Activated CD4-positive, alpha-beta T cell treated with anti-CD3 and anti-CD28 coated beads for 48 hours (primary cell): ENCODE measurements at regions not wholly inside any gene's neighbourhood (a gene's known extent, or its start where the extent isn't known, plus 50 kb on each side); places are given as distances from the start of the nearest gene placed in this dataset.
"Not testable (repeated sequence)": the region's sequence is repeated elsewhere in the genome, so short reads cannot be mapped to it uniquely, and the experiment has no call there.

Source experiments
- DNase-seq: peaks from one replicate; pipeline ENCODE4 v3.0.0-alpha.2; 2020

DNA sequence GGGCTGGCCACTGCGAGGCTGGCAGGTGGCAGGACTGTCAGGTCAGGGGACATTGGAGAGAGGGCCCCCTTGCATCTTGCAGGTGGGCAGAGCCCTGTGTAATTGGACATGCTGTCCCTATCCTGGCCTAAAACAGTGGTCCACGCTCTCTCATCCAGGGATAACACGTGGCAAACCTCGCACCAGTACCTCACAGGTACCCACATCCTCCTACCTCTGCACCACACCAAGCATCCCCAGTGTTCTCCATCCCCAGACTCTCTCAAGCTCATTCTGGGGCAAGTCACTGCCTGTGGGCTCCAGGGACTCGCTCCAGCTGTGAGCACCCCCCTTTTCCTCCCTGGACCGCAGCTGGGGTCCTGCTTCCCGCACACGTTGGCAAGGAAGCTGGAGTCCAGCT lies 212.3 kb upstream of the LRRC61 start:
- not testable (repeated sequence) for DNase-seq

DNA sequence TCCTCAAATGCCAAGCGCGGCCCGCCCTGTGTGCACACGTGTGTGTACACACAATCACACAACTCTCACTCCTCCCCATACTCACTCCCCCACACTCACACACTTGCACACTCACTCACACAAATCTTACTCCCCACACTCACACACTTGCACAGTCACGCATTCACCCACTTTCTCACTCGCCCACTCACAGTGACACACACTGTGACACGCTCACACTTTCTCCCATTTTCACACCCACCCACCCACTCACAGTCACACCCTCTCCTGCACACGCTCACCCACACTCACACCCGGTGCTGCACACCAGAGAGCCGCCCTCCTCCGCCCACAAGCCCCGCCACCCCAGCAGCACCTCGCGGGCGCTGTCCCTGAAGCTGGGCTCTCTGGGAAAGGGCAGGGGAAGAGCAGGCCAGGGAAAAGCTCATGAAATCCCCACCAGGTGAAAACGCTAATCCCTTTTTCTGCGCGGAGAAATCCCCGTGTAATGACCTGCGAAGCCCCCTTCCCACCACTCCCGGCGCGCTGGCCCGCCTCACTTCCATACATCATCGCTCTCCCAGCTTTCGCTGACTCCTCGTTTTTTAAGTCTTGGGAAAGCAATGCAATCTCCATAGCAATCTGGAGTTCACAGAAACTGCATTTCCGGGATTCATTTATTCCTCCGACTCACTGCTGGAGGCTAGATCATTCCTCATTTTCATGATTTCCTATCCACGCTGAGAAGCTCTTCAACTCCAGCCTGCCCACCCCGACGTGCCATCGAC lies 211.6 kb upstream of the LRRC61 start:
- not testable (repeated sequence) for DNase-seq

DNA sequence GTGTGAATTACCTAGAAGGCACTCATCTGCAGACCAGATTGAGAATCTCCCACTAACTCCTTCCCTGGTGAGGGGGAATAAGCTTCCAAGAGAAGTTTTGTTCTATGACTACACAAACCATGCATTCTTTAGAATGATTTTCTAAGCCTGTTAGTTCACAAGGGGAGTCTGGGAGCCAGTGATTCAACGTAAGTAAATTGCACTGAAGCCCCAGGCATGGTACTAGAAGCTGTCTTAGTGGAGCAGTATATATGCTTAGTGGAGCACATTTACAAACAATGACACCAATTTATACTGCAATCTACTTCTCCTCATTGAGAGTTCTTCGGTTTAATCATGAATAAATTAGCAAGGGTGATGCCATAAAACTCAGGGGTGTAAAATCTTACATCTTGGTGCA lies 209.9 kb upstream of the LRRC61 start:
- DNase-seq = not testable (repeated sequence)

DNA sequence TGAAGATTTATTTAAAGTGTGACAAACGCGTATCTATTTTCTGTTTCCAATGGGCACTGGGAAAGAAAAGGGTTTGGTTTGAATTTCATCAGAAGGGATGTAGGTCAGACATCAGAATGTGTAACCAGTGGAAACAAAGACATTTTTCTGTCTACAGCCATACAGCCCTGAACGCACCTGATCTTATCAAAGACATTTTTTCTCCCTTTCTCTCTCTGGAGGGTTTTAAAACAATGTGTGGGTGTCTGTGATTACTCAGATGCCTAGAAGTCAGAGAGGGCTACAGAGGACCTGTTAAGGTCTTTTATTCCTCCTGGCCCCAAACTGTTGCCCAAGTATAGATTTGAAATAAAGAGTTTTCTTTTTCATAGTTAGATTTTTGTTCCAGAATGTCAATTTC lies 208.6 kb upstream of the LRRC61 start:
- not testable (repeated sequence) for DNase-seq

DNA sequence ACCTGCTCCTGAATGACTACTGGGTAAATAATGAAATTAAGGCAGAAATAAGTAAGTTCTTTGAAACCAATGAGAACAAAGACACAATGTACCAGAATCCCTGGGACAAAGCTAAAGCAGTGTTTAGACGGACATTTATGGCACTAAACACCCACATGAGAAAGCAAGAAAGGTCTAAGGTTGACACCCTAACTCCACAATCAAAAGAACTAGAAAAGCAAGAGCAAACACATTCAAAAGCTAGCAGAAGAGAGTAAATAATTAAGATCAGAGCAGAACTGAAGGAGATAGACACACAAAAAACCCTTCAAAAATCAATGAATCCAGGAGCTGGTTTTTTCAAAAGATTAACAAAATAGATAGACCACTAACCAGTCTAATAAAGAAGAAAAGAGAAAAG lies 203.2 kb upstream of the LRRC61 start:
- DNase-seq = not testable (repeated sequence)

DNA sequence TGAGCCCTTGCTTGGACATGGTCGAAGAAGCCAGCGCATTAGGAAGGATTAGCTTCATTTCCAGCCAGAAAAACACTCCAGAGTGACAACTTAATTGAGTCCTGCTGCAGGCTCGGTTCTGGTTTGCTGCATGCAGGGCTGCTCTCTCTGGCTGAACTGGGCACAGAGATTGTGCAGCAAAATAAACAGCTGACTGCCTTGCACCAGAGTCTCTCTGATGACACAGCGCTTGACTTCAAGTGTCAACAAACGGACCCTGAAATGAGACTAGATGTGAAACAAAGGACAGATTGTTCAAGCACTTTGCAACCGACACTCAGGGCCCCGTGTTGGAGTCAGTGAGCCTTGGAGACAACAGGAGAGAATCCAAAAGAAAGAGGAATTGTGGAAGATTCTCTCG lies 197.3 kb upstream of the LRRC61 start:
- DNase-seq = not testable (repeated sequence)

DNA sequence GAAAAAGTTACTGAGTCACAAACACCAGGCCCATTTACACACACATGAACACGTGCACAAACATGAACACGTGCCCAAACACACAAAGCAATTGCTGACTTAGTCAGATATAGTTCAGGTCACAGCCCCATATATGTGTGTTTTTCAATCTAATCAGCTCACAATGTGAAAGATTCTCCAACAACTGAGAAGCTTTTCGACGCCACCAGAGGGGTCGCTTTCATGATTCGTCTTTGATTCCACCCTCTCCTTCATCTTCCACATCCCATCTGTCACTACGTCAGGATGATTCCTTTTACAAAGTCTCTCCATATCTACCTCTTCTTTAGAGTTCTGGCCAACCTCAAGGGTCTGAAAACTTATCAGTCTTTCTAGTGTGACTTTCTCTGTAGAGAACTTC lies 188.7 kb upstream of the LRRC61 start:
- not testable (repeated sequence) for DNase-seq

DNA sequence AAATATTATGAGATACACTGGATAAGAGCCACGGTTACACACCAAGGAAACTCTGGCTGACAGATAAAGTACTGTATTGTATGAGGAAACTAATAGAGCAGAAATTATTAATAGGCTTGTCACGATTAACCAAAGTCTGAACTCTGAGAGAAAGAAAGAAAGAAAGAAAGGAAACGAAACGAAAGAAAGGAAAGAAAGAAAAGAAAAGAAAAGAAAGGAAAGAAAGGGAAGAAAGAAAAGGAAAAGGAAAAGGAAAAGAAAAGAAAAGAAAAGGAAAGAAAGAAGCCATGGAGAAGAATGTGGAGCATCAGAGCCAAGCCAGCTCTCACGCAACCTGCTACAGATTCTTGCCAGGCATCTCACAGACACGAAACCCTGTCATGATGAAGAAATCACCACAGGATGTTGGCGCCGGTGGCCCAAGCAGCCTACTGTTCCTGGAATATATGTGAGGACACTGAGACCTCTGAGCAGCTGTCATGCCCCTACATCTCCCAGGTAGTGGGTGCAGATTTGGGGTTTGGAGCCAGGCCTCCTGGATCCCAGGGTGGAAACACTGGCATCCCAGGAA lies 187.4 kb upstream of the LRRC61 start:
- DNase-seq = not testable (repeated sequence)

DNA sequence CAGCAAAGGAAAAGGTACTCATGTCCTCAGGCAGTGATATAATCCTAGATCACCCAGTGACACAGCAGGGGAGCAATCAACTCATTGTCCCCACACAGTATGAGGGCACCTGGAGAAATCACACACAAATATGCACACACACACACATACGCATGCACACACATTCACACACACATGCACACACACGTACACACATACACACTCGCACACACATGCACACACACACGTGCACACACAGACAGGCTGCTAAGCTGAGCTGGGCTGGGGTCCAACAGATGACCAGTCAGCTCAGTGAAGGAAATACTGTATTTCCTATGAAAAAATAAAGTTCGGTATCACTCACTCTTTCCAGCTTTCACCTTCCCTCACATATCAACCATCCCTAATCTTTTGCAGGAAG lies 183.3 kb upstream of the LRRC61 start:
- DNase-seq = not testable (repeated sequence)

DNA sequence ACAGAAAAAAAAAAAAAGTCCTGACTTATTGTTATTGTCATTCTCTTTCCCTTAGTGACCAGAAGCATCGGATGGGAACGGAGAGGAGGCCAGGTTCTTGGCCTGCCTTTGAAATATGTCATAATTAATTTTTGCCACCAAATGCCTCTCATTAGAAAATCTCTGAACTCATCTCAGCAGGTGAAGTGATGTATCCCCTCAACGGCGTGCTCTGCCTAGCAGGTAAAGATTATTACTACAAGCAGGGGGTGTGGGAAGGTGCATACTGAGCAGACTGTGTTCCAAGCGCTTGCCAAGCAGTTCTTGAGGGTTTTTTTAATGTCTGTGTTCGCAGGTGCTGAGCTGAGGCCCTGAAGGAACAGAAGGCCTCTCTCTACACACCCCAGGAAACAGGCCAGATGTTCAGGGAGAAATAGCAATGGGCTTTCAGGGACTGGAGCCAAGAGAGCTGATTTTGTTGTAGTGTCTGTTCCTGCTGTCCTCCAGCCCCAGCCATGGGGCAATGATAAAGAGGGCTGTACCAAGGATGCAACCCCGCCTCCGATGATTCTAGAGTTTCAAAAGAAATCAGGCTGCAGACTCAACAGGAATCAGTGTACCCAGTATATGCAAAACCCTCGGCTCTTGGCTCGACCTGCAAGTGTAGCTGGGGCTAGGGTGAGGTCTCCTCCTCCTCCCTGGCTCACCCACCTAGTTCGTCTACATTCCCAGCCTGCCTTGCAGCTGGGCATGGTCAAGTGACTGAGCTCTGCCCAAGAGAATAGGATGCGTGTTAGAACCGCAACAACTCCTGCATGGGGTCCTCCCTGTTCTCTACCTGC lies 181.4 kb upstream of the LRRC61 start:
- not testable (repeated sequence) for DNase-seq

DNA sequence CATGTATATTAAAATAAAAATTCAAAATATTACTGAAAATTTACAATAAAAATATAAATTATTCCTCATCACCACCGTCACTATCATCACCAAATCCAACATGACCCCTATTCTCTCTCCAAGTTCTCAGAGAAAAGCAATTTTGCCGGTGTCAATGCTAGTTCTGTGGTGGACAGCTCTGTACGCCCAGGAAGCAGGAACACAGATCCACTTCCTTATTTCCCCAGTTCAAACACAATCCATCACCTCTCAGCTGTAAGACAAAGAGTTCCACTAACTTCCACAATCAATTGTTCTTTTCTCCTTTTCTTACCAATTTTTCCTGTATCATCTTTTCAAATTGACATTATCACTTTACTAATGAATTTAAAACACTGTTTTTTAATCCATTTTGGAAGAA lies 177.0 kb upstream of the LRRC61 start:
- DNase-seq = not testable (repeated sequence)

DNA sequence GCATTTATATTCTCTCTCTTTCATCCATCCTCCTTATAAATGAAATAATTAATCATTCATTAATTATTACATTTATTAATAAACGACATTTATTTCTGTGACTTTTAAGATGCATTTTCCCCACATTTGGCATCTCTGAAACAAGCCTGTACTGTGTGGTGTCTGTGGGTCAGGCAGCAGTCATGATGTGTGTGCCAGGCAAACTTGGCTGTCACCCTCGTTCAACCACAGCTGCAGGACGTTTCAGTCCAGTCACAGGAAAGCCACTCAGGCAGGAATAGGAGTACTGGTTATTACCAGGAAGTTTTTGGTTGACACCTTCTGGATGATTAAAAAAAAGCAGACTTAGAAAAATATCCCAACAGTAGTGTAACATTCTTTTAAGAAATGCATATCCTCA lies 175.6 kb upstream of the LRRC61 start:
- DNase-seq = not testable (repeated sequence)

DNA sequence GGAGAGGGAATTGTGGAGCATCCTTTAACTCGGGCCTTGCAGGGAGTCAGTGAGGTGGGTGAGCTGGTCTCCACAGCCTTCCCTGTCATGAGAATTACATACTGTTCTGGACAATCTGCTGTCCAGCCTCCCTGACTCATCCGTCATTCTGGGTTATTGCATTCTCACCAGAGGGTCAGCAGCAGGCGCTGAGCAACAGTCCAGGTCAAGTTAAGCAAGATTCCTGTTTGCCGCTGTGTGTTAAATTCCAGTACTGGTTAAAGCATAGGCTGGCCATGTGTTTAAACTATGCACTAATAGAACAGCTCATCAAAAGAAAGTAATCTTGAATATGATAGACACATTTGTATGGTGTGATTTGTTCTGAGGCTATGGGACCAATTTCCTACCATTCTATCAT lies 167.1 kb upstream of the LRRC61 start:
- DNase-seq = not testable (repeated sequence)

DNA sequence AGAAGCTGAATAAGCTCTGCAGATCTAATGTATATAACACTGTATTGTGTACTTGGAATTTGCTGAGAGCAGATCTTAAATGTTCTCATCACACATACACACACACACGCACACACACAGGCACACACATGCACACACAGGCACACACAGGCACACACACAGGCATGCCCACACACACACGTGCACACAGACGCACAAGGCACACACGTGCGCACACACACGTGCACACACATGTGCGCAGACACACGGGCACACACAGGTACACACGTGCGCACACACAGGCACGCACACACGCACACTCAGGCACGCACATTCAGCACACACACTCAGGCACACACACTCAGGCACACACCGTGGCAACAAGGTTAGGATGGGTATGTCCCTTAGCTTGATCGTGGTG lies 164.5 kb upstream of the LRRC61 start:
- DNase-seq = not testable (repeated sequence)

DNA sequence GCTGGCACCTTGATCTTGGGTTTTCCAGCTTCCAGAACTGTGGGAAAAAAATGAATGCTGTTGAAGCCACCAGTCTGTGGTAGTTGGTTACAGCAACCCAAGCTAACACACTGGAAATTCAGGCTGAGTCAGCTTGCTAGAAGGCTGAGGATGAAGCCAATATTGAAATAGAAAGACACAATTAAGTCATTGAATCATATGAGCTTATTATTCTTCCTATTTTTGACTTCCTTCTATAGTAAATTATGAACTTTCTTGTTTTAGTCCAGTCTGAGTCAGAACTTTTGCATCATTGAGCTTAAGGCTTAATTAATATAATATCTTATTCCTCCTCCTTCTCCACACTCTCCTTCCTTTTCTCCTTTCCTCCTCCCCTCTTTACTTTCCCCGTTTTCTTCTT lies 153.6 kb upstream of the LRRC61 start:
- not testable (repeated sequence) for DNase-seq

DNA sequence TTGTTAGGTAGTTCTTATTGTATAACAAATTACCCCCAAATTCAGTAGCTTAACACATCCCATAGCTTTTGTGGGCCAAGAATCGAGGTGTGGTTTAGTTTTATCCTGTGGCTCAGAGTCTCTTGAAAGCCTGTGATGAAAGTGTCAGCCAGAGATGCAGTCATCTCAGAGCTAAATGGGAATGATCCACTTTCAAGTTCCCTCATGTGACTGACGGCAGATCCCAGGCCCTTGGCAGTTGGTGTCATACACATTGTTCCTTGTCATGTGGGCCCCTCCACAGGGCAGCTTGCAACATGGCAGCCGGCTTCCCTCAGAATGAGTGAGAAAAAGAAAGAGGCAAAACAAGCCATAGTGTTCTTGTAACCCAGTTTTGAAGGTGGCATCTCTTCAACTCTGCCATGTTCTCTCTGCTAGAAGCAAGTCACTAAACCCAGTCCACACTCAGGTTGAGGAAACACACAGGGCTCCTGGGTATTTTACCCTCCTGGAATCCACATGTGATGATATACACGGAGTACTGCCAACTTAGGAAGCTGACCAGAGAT lies 153.1 kb upstream of the LRRC61 start:
- not testable (repeated sequence) for DNase-seq

DNA sequence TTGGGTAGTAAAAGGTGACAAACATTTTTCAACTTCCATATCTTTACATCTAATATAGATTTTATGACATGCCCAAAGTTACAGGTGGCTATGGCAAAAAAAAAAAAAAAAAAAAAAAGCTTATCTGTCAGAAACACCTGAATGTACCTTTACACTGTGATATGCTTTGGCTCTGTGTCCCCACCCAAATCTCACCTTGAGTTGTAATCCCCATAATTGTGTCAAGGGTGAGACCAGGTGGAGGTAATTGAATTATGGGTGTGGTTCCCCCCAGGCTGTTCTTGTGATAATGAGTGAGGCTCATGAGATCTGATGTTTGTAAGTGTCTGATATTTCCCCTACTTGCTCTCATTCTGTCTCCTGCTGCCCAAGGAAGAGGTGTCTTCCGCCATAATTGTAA lies 139.6 kb upstream of the LRRC61 start:
- DNase-seq = not testable (repeated sequence)

DNA sequence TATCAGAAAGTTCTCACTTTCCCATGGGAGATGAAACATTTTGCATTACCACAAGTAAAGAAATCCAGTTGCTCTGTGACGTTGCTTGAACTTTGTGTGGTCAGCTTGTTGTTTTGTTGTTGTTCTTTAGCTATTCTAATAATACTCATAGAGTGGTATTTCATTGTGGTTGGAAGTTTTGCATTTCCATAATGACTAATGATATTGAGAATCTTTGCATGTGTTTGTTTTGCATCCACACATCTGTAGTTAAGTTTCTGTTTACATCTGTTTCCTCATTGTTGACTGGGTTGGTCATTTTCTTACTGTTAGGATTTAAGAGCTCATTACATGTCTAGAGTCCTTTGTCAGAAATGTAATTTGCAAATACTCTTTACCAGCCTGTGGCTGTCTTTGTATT lies 133.2 kb upstream of the LRRC61 start:
- not testable (repeated sequence) for DNase-seq

DNA sequence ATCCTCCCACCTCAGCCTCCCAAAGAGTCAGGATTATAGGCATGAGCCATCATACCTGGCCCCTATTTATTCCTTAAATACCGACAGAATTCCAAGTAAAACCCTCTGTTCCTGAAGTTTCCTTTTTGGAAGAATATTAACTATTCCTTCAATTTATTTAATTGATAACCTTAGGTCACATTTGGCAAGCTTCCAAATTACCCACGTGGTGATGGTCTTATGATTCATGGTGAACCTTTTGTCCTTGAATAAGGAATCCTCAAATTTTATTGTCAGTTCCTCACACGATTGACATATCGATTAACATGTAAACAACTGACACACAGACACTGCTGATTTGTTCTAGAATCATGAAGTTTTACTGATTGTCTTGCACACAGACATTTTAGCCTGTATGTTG lies 130.6 kb upstream of the LRRC61 start:
- DNase-seq = not testable (repeated sequence)

DNA sequence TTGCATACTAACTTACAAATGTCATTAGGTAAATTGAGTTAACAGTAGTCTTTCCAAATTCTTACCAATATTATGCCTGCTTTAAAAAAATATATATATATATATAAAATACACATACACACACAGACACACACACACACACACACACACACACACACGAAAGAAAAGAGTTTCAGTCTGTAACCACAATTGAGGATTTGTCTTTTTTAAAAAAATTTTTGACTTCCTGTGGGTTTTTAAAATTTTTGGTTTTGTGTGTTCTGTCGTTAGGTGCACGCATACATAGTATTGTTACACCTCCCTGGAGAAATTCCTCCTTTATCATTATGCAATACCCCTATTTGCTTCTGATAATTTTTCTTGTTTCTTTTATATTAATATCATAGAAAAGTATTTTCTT lies 129.3 kb upstream of the LRRC61 start:
- DNase-seq = not testable (repeated sequence)
